Small intestine (tissue), 7 donors: ENCODE measurements at regions not wholly inside any gene's neighbourhood (a gene's known extent, or its start where the extent isn't known, plus 50 kb on each side); places are given as distances from the start of the nearest gene placed in this dataset.

Experiments used
- DNase-seq, 2 donors: peaks; one replicate each; pipeline versions ENCODE4 v3.0.0 to v3.0.0-alpha.2; 2013
- FAIRE-seq: peaks from 2 replicates; lab custom pipeline; 2012; peaks lifted over from hg19 to GRCh38; lab: Jason Lieb, UNC
- H3K27ac ChIP-seq, 3 donors: one replicate each; pipeline ENCODE4 v1.5.1; 2013; ENCODE audit warnings: low read length in 2 of 3, mild to moderate bottlenecking in 2 of 3, control low read depth in 1 of 3, inconsistent platforms in 1 of 3, low read depth in 1 of 3, moderate library complexity in 1 of 3
- H3K27me3 ChIP-seq, 3 donors: one replicate each; pipeline ENCODE4 v1.6.1; 2013; ENCODE audit warnings: low read length in 3 of 3, inconsistent platforms in 1 of 3; ENCODE audit not compliant: control insufficient read depth in 3 of 3, insufficient read depth in 3 of 3
- H3K36me3 ChIP-seq, 3 donors: one replicate each; pipeline ENCODE4 v1.6.1; 2013; ENCODE audit warnings: low read length in 3 of 3, inconsistent platforms in 1 of 3, low read depth in 1 of 3, mild to moderate bottlenecking in 1 of 3, moderate library complexity in 1 of 3; ENCODE audit not compliant: control insufficient read depth in 3 of 3, insufficient read depth in 2 of 3
- H3K4me1 ChIP-seq, 3 donors: one replicate each; pipeline ENCODE4 v1.6.1; 2013; ENCODE audit warnings: low read length in 2 of 3, inconsistent platforms in 1 of 3, low read depth in 1 of 3, mild to moderate bottlenecking in 1 of 3, moderate library complexity in 1 of 3; ENCODE audit not compliant: control insufficient read depth in 3 of 3, insufficient read depth in 2 of 3
- H3K4me3 ChIP-seq, 3 donors: one replicate each; pipeline ENCODE4 v1.5.1; 2013; ENCODE audit warnings: low read length in 3 of 3, control low read depth in 1 of 3, inconsistent platforms in 1 of 3, low read depth in 1 of 3, mild to moderate bottlenecking in 1 of 3, moderate library complexity in 1 of 3
- H3K9me3 ChIP-seq, 2 donors: one replicate each; pipeline ENCODE4 v1.6.1; 2013; ENCODE audit warnings: low read depth in 1 of 2, low read length in 1 of 2; ENCODE audit not compliant: control insufficient read depth in 2 of 2, insufficient read depth in 1 of 2
- WGBS, 3 donors: extraction: QIAGEN DNeasy Blood & Tissue Kit; methylation state at CpG; one replicate each; pipeline ENCODE4 v1.1.7; 2013; 5-methylcytosine and 5-hydroxymethylcytosine counted together
- donor health status: healthy with polysubstance abuse.
- donor health status: control.
- donor health status: control.
- donor health status: Bipolar disorder and iron deficiency.
- donor health status: healthy.

GRCh38 chr4:126705266-126705665 lies 927.5 kb upstream of the INTU start:
- Histone ChIP-seq H3K4me3 (no peak overlapping the region), H3K9me3 (no peaks in the 10 kb centered on the region), H3K36me3 (no peaks in the 10 kb centered on the region), H3K27ac (no peak overlapping the region), H3K27me3 (no peaks in the 10 kb centered on the region), H3K4me1 (no peaks in the 10 kb centered on the region)
- FAIRE-seq (no peak), DNase-seq (no peak)
- 42 to 52% (median 51%) methylated on average over 3 of the region's 3 CpGs for WGBS, 3 donors

GRCh38 chr4:126708716-126709115 lies 924.0 kb upstream of the INTU start:
- Histone ChIP-seq H3K9me3 (no peaks in the 10 kb centered on the region), H3K36me3 (no peaks in the 10 kb centered on the region), H3K4me3 (no peak overlapping the region), H3K4me1 (no peaks in the 10 kb centered on the region), H3K27ac (no peak overlapping the region), H3K27me3 (no peaks in the 10 kb centered on the region)
- DNase-seq (no peak), FAIRE-seq (no peak)
- 70 to 75% (median 70%) methylated on average over 2 of the region's 2 CpGs for WGBS, 3 donors

- Histone ChIP-seq H3K27me3 (no peaks in the 10 kb centered on the region), H3K4me3 (no peak overlapping the region), H3K27ac (no peak overlapping the region), H3K9me3 (no peaks in the 10 kb centered on the region), H3K36me3 (no peaks in the 10 kb centered on the region), H3K4me1 (no peaks in the 10 kb centered on the region)
- no peak for DNase-seq
- FAIRE-seq, result no peak
Measured at GRCh38 chr4:126710935-126711334, 921.8 kb upstream of the INTU start.

- FAIRE-seq (no peak), DNase-seq (no peak)
- no peak overlapping the region for H3K4me3 ChIP-seq
- H3K9me3 ChIP-seq, result no peaks in the 10 kb centered on the region
- no peaks in the 10 kb centered on the region for H3K27me3 ChIP-seq
- no peak overlapping the region for H3K27ac ChIP-seq
- H3K4me1 ChIP-seq, result no peaks in the 10 kb centered on the region
- no peaks in the 10 kb centered on the region for H3K36me3 ChIP-seq
- 87 to 91% (median 89%) methylated on average over 8 of the region's 8 CpGs for WGBS, 3 donors
Measured at GRCh38 chr4:126715067-126715466, 917.7 kb upstream of the INTU start.

- Histone ChIP-seq H3K9me3 (no peaks in the 10 kb centered on the region), H3K4me1 (no peaks in the 10 kb centered on the region), H3K27ac (no peak overlapping the region), H3K4me3 (no peak overlapping the region), H3K36me3 (no peaks in the 10 kb centered on the region), H3K27me3 (no peaks in the 10 kb centered on the region)
- FAIRE-seq, result no peak
- 83 to 86% (median 83%) methylated on average over 3 of the region's 3 CpGs for WGBS, 3 donors
- DNase-seq, result no peak
Measured at GRCh38 chr4:126715681-126716080, 917.1 kb upstream of the INTU start.

GRCh38 chr4:126718136-126718535 lies 914.6 kb upstream of the INTU start:
- FAIRE-seq, result no peak
- no peaks in the 10 kb centered on the region for H3K9me3 ChIP-seq
- no peak overlapping the region for H3K4me3 ChIP-seq
- 60 to 69% (median 66%) methylated on average over 4 of the region's 4 CpGs for WGBS, 3 donors
- no peaks in the 10 kb centered on the region for H3K27me3 ChIP-seq
- no peaks in the 10 kb centered on the region for H3K4me1 ChIP-seq
- no peaks in the 10 kb centered on the region for H3K36me3 ChIP-seq
- H3K27ac ChIP-seq, result no peak overlapping the region
- DNase-seq, result no peak

- H3K9me3 ChIP-seq, result no peaks in the 10 kb centered on the region
- H3K4me3 ChIP-seq, result no peak overlapping the region
- WGBS, 3 donors, result 66 to 80% (median 75%) methylated on average over 3 of the region's 3 CpGs
- H3K27me3 ChIP-seq, result no peaks in the 10 kb centered on the region
- no peak for FAIRE-seq
- H3K27ac ChIP-seq, result no peak overlapping the region
- no peaks in the 10 kb centered on the region for H3K4me1 ChIP-seq
- no peak for DNase-seq
- H3K36me3 ChIP-seq, result no peaks in the 10 kb centered on the region
Measured at GRCh38 chr4:126719852-126720251, 912.9 kb upstream of the INTU start.

GRCh38 chr4:126725906-126726305 lies 906.9 kb upstream of the INTU start:
- DNase-seq (no peak), FAIRE-seq (no peak)
- Histone ChIP-seq H3K4me3 (no peak overlapping the region), H3K27me3 (no peaks in the 10 kb centered on the region), H3K4me1 (no peaks in the 10 kb centered on the region), H3K27ac (no peak overlapping the region), H3K9me3 (no peaks in the 10 kb centered on the region), H3K36me3 (no peaks in the 10 kb centered on the region)

GRCh38 chr4:126727461-126727860 lies 905.3 kb upstream of the INTU start:
- H3K4me1 ChIP-seq, result no peaks in the 10 kb centered on the region
- no peak for FAIRE-seq
- H3K36me3 ChIP-seq, result no peaks in the 10 kb centered on the region
- H3K9me3 ChIP-seq, result no peaks in the 10 kb centered on the region
- H3K4me3 ChIP-seq, result no peak overlapping the region
- WGBS, 3 donors, result 55 to 71% (median 67%) methylated on average over 1 of the region's 1 CpG
- no peak overlapping the region for H3K27ac ChIP-seq
- no peaks in the 10 kb centered on the region for H3K27me3 ChIP-seq
- DNase-seq, result no peak
